AG09309 (cell line): ENCODE measurements at regions not wholly inside any gene's neighbourhood (a gene's known extent, or its start where the extent isn't known, plus 50 kb on each side); places are given as distances from the start of the nearest gene placed in this dataset.

Source experiments
- DNase-seq: peaks from one replicate; pipeline ENCODE4 v3.0.0-alpha.2; 2010; ENCODE audit warnings: low read depth
- H3K4me3 ChIP-seq: 2 replicates; pipeline ENCODE4 v1.5.1; 2011; ENCODE audit warnings: mild to moderate bottlenecking, low read depth, low read length, moderate library complexity; ENCODE audit not compliant: control insufficient read depth
- CTCF ChIP-seq: IDR thresholded peaks from 2 replicates; pipeline ENCODE4 v1.5.1; 2011; ENCODE audit warnings: mild to moderate bottlenecking, low read depth, low read length, inconsistent platforms; ENCODE audit not compliant: insufficient read depth, control insufficient read depth; ENCODE audit errors: missing control alignments

- DNase-seq: no peak
- TF ChIP-seq CTCF: no peak
Measured at GRCh38 chr2:11907190-11907589, 160.8 kb downstream of the LPIN1 start.

GRCh38 chr2:11910971-11911370, 164.5 kb downstream of the LPIN1 start:
- no peak for DNase-seq

More at GRCh38 chr2:11907190-11907589, 160.8 kb downstream of the LPIN1 start:
- H3K4me3 ChIP-seq: no peak overlapping the region

GRCh38 chr2:11912980-11913379, 166.5 kb downstream of the LPIN1 start:
- no peak for TF ChIP-seq CTCF
- H3K4me3 ChIP-seq: no peak overlapping the region
- no peak for DNase-seq

More at GRCh38 chr2:11910971-11911370, 164.5 kb downstream of the LPIN1 start:
- H3K4me3 ChIP-seq: no peak overlapping the region
- no peak for TF ChIP-seq CTCF

GRCh38 chr2:11914455-11914854, 168.0 kb downstream of the LPIN1 start:
- peak; percentile 29 for DNase-seq
- TF ChIP-seq CTCF: no peak
- H3K4me3 ChIP-seq: no peak overlapping the region

- H3K4me3 ChIP-seq: no peak overlapping the region
- no peak for TF ChIP-seq CTCF
- no peak for DNase-seq
Measured at GRCh38 chr2:11915650-11916049, 169.2 kb downstream of the LPIN1 start.

- no peak for DNase-seq
- H3K4me3 ChIP-seq: no peak overlapping the region
- TF ChIP-seq CTCF: no peak
Measured at GRCh38 chr2:11919953-11920352, 173.5 kb downstream of the LPIN1 start.

- no peak for TF ChIP-seq CTCF
- no peak overlapping the region for H3K4me3 ChIP-seq
- no peak for DNase-seq
Measured at GRCh38 chr2:11920993-11921583, 174.7 kb downstream of the LPIN1 start.
